Thyroid gland (tissue), 4 donors: ENCODE measurements at regions not wholly inside any gene's neighbourhood (a gene's known extent, or its start where the extent isn't known, plus 50 kb on each side); places are given as distances from the start of the nearest gene placed in this dataset.

Source experiments
- DNase-seq, 2 donors: peaks; one replicate each; pipeline ENCODE4 v3.0.0-alpha.2; 2019
- H3K27ac ChIP-seq, 3 donors: fragments of 200-600 bp; sonication (generic); 1 replicate in 2 of 3; 2 replicates in 1 of 3; pipeline ENCODE4 v1.5.1; 2016 to 2019; ENCODE audit warnings: mild to moderate bottlenecking in 1 of 3, moderate library complexity in 1 of 3
- H3K27me3 ChIP-seq: fragments of 200-600 bp; sonication (generic); one replicate; pipeline ENCODE4 v1.5.1; 2019
- H3K36me3 ChIP-seq, 2 donors: fragments of 200-600 bp; sonication (generic); one replicate each; pipeline ENCODE4 v1.5.1; 2016 to 2019
- H3K4me1 ChIP-seq, 2 donors: fragments of 200-600 bp; sonication (generic); one replicate each; pipeline ENCODE4 v1.5.1; 2017 to 2019
- H3K4me3 ChIP-seq, 3 donors: fragments of 200-600 bp; sonication (generic); replicated peaks in 1 of 3; 1 replicate in 2 of 3; 2 replicates in 1 of 3; pipeline ENCODE4 v1.5.1; 2016; ENCODE audit warnings: mild to moderate bottlenecking in 1 of 3
- H3K9me3 ChIP-seq: fragments of 200-600 bp; sonication (generic); one replicate; pipeline ENCODE4 v1.5.1; 2017
- CTCF ChIP-seq, 6 experiments: fragments of 200-600 bp in 3 of 6; fragments of 450-650 bp in 3 of 6; sonication (generic) in 3 of 6; IDR thresholded peaks; one replicate each; pipeline ENCODE4 v1.5.1; 2016 to 2019; ENCODE audit warnings: antibody characterized with exemption in 6 of 6, mild to moderate bottlenecking in 2 of 6, inconsistent platforms in 1 of 6, moderate library complexity in 1 of 6
- POLR2A ChIP-seq, 2 donors: fragments of 450-650 bp; IDR thresholded peaks; one replicate each; pipeline ENCODE4 v1.6.1; 2017; ENCODE audit warnings: antibody characterized with exemption in 2 of 2, mild to moderate bottlenecking in 2 of 2, moderate library complexity in 1 of 2
- WGBS, 2 donors: methylation state at CpG; one replicate each; pipeline ENCODE4 v1.1.5; 2017; 5-methylcytosine and 5-hydroxymethylcytosine counted together
- intact Hi-C: fragments of 100-400 bp; cut with DNase I; formaldehyde crosslinking; loops from one replicate; pipeline ENCODE4 v1.15.1; 2023

DNA sequence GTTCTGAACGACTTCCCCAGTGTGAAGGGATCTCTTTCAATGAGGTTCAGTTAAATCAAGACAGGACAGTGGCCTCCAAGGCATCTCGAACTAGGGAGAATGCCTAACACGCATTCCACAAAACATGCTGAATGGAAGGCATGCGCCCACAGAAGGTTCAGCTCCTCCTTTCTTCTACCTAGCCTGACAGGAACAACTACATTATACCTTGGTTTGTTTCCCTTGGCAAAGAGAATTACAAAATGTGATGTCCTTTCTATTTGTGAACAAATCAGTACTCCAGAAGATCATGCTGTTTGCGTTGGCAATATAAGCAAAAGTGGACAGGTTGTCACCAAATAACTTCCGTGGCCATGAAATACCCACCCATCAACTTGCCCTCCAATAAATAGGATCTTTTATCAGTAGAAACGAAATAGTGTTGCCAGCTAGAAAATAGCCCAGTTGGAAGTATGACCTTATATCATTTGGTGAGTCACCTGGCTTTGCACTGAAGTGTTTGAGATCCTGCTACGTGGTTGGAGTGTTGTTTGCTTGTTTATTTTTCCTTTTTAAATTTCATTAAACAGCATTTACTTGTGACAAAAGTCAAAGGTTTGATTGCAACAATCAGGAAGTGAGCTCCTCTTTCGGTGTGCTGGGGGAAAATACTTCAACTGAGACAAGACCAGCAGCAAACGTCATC is 117.0 kb upstream of the FAM204A start:
- no peaks in the 10 kb centered on the region for H3K27me3 ChIP-seq
- no peak for TF ChIP-seq POLR2A (IDR thresholded peaks at IDR 0.05)
- no peak for TF ChIP-seq CTCF (IDR thresholded peaks at IDR 0.05)
- intact Hi-C loops: loop anchor here (10.0 kb wide), 1 partner anchor 964 kb away; no protein-coding TSS in a partner anchor
- no peaks in the 10 kb centered on the region for H3K9me3 ChIP-seq
- no peaks in the 10 kb centered on the region for H3K36me3 ChIP-seq
- no peak overlapping the region for H3K4me3 ChIP-seq
- 56 to 58% methylated on average over 10 of the region's 10 CpGs for WGBS, 2 donors
- no peak for DNase-seq
- H3K4me1 ChIP-seq: no peaks in the 10 kb centered on the region
- no peak overlapping the region for H3K27ac ChIP-seq

GRCh38 chr10:118457824-118458428 is 115.8 kb upstream of the FAM204A start:
- no peaks in the 10 kb centered on the region for H3K4me1 ChIP-seq
- intact Hi-C loops: loop anchor here (10.0 kb wide), 1 partner anchor 963 kb away; no protein-coding TSS in a partner anchor
- TF ChIP-seq POLR2A (IDR thresholded peaks at IDR 0.05) (no peak), CTCF (IDR thresholded peaks at IDR 0.05) (no peak)
- DNase-seq: no peak
- no peaks in the 10 kb centered on the region for H3K36me3 ChIP-seq
- H3K9me3 ChIP-seq: no peaks in the 10 kb centered on the region
- no peaks in the 10 kb centered on the region for H3K27me3 ChIP-seq
- H3K4me3 ChIP-seq: no peak overlapping the region
- H3K27ac ChIP-seq: no peak overlapping the region

- TF ChIP-seq CTCF (IDR thresholded peaks at IDR 0.05) (no peak), POLR2A (IDR thresholded peaks at IDR 0.05) (no peak)
- no peaks in the 10 kb centered on the region for H3K9me3 ChIP-seq
- no peaks in the 10 kb centered on the region for H3K27me3 ChIP-seq
- H3K4me1 ChIP-seq: no peaks in the 10 kb centered on the region
- WGBS, 2 donors: 69 to 76% methylated on average over 6 of the region's 6 CpGs
- H3K36me3 ChIP-seq: no peaks in the 10 kb centered on the region
- H3K27ac ChIP-seq: no peak overlapping the region
- DNase-seq: no peak
- no peak overlapping the region for H3K4me3 ChIP-seq
- intact Hi-C loops: loop anchor here (10.0 kb wide), 1 partner anchor 960 kb away; no protein-coding TSS in a partner anchor
These were observed 113.1 kb upstream of the FAM204A start for GRCh38 chr10:118455181-118455695.

DNA sequence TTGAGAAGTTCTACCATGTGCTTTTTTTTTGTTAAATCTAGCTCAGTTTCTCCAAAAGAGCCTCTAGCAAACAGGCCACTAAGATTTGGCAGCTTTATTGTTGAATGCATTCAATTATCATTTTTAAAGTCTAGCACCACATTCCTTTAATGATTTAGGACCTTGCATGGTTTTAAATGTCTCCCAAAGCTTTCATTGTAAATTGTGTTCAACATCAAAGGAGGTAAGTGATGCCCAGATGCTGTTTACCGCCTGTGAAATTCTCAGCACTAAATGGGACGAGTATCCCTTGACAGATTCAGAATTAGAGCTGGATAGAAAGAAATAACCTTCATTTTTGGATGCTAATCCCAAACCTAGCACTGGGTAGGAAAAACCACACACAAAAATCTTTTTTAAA is 112.1 kb upstream of the FAM204A start:
- no peaks in the 10 kb centered on the region for H3K4me1 ChIP-seq
- no peak overlapping the region for H3K27ac ChIP-seq
- H3K27me3 ChIP-seq: no peaks in the 10 kb centered on the region
- H3K36me3 ChIP-seq: no peaks in the 10 kb centered on the region
- intact Hi-C loops: loop anchor here (10.0 kb wide), 1 partner anchor 959 kb away; no protein-coding TSS in a partner anchor
- TF ChIP-seq POLR2A (IDR thresholded peaks at IDR 0.05) (no peak), CTCF (IDR thresholded peaks at IDR 0.05) (no peak)
- WGBS, 2 donors: 64 to 72% methylated on average over 2 of the region's 2 CpGs
- no peaks in the 10 kb centered on the region for H3K9me3 ChIP-seq
- DNase-seq: no peak
- no peak overlapping the region for H3K4me3 ChIP-seq

GRCh38 chr10:118452098-118452497 is 110.0 kb upstream of the FAM204A start:
- no peak overlapping the region for H3K27ac ChIP-seq
- no peak overlapping the region for H3K4me3 ChIP-seq
- no peaks in the 10 kb centered on the region for H3K9me3 ChIP-seq
- H3K4me1 ChIP-seq: no peaks in the 10 kb centered on the region
- no peaks in the 10 kb centered on the region for H3K27me3 ChIP-seq
- H3K36me3 ChIP-seq: no peaks in the 10 kb centered on the region
- intact Hi-C loops: loop anchor here (10.0 kb wide), 1 partner anchor 957 kb away; no protein-coding TSS in a partner anchor
- DNase-seq: no peak
- TF ChIP-seq CTCF (IDR thresholded peaks at IDR 0.05): no peak
- no peak for TF ChIP-seq POLR2A (IDR thresholded peaks at IDR 0.05)
